NOMO-1 treated with dmso at 0.1 percent for 144 hours (cell line): ENCODE measurements at regions not wholly inside any gene's neighbourhood (a gene's known extent, or its start where the extent isn't known, plus 50 kb on each side); places are given as distances from the start of the nearest gene placed in this dataset.
"Not testable (repeated sequence)": the region's sequence is repeated elsewhere in the genome, so short reads cannot be mapped to it uniquely, and the experiment has no call there.

Experiments used
- DNase-seq: peaks from one replicate; lab custom pipeline; 2025; ENCODE audit not compliant: unreplicated experiment; lab: John Stamatoyannopoulos, UW

GRCh38 chr18:22503803-22504202, 86.1 kb upstream of the CTAGE1 start:
- DNase-seq, result no peak

DNA sequence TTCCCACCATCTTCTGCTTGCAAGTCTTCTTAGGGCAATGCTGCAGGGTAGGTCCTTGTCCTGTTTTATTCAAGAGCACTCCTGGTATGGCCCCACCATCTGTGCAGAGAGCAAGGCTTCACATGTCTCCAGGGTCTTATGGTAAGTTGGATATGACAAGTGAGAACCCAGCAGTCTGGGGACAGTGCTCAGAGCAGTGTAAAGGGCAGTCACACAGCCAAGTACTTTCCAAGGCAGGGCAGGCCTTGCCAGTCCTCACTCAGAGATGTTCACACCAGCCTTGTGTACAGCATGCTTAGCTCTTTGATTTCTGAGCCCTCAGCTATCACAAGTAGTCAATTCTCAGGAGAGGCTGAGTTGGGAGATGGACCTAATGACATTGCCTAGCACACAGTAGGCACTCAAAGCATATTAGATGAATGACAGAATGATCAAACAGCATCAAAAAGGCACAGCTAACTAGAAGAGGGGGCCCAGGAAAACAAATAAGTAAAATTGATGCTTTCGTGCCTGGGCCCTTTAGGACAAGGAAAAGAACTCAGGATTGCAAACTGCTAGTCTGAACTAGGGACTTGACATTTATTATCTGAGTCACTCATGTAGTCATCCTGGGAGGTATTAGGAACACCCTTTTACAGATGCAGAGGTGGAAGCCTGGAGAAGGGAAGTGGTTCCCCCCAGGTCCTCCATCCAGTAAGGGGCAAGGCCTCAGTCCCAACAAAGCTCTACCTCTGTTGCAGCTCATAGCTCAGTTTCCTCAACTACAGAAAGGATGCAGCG, 86.7 kb upstream of the CTAGE1 start:
- DNase-seq, result no peak

GRCh38 chr18:22505141-22505591, 87.5 kb upstream of the CTAGE1 start:
- DNase-seq, result no peak

- no peak for DNase-seq
Measured at GRCh38 chr18:22507055-22507454, 89.3 kb upstream of the CTAGE1 start.

DNA sequence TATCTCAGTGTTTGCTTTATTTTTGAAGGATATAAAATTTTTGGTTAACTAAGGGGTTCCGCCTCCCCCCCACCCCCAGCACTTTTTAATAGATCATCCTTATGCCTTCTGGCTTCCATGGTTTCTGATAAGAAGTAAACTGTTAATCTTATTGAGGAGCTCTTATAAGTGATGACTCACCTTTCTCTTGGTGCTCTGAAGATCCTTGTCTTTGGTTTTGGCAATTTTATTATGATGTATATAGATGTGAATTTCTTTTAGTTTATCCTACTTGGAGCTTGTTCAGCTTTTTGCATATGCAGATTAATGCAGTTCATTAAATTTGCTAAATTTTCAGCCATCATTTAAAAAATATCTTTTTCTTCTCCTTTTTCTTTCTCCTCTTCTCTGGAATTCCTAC, 91.7 kb upstream of the CTAGE1 start:
- DNase-seq, result no peak

GRCh38 chr18:22510697-22511096, 93.0 kb upstream of the CTAGE1 start:
- DNase-seq, result no peak

DNA sequence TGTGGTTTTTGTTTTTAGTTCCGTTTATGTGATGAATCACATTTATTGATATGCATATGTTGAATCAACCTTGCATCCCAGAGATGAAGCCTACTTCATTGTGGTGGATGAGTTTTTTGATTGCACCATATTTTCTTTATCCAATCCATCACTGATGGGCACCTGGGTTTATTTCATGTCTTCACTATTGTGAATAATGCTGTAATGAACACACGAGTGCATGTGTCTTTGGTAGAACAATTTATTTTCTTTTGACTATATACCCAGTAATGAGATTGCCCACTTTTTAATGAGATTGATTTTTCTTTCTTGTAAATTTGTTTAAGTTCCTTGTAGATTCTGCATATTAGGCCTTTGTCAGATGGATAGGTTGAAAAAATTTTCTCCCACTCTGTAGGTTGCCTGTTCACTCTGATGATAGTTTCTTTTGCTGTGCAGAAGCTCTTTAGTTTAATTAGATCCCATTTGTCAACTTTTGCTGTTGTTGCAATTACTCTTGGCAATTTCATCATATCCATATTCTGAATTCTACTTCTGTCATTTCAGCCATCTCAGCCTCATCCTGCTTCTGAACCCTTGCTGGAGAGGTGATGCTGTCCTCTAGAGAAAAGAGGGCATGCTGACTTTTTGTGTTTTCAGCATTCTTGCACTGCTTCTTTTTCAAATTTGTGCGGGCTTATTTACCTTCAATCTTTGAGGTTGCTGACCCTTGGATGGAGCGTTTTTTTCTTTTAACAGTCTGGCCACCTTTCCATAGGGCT, 96.2 kb upstream of the CTAGE1 start:
- no peak for DNase-seq

- DNase-seq, result no peak
Measured at GRCh38 chr18:22514655-22515054, 96.9 kb upstream of the CTAGE1 start.

- DNase-seq, result no peak
Measured at GRCh38 chr18:22515250-22515649, 97.5 kb upstream of the CTAGE1 start.

DNA sequence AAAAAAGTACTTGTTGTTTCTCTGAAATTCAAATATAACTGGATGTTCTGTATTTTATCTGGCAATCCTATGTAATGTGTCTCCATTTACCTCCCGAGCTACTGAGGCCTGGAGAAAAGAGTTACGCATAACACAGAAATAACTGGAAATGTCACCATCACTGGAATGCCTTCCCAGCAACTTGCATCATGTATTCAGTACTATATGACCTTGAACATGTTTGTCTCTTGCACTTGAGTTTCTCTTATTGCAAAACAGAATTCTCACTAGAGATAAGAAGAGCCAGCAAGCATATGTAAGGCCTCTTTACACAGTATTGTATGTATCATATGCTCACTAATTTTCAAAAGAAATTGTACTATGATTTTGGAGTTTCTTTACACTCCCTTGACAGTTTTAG, 99.6 kb upstream of the CTAGE1 start:
- DNase-seq, result no peak

DNA sequence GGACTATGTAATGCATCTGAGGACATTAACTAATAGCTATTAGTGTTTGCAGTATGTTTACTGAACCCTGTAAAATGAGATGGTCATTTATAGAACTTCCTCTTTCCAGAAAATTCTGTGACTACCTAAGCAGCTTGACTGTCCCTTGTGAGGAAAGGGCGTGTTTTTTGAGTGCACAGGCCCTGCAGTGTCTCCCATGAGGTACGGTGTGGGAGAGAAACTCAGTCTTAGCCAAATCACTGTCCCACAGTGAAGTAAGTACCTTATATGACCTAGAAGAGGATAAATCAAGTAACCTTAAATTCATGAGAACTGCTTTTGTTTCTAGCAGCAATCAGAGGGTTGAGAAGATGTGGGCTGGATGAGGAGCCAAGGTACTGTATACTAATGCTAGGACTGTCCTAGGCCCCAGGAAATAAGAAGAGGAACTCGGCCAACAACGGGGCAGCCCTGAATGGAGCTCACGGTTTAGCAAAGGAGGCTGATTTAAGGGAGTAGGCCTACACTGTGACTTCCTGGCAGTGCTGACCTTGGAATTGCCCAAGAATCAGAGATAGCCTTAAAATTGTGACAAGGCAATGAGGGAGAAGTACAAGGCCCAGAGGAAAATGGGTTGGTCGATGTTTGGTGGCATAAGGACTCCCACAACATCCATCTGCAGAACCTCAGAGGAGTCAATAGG, 103.5 kb upstream of the CTAGE1 start:
- DNase-seq, result peak; percentile 8

DNA sequence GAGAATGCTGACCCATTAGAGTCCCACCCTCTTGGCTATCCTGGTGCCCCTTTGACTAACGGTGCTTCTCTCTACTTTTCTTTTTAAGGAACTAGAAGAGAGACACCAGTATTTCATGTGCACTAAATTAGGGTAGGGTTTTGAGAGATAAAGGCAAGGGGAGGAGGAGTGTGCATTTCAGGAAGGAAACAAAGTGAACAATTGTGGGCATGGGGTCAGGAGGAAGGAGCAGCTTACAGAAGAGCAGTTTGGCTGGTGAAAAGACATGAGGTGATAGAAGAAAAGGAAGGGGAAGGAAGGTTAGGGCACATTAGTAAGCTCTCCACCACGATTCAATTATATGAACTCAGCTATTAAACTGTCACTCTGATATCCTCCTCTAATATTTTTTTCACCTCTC, 105.8 kb upstream of the CTAGE1 start:
- DNase-seq, result peak; percentile 85

GRCh38 chr18:22524783-22525182, 107.1 kb upstream of the CTAGE1 start:
- DNase-seq, result no peak

GRCh38 chr18:22525313-22525712, 107.6 kb upstream of the CTAGE1 start:
- DNase-seq, result no peak

- DNase-seq, result no peak
Measured at GRCh38 chr18:22525883-22526282, 108.2 kb upstream of the CTAGE1 start.

GRCh38 chr18:22528291-22528690, 110.6 kb upstream of the CTAGE1 start:
- DNase-seq, result no peak

- DNase-seq, result not testable (repeated sequence)
Measured at GRCh38 chr18:22534706-22535105, 117.0 kb upstream of the CTAGE1 start.

- DNase-seq, result no peak
Measured at GRCh38 chr18:22536558-22536957, 118.8 kb upstream of the CTAGE1 start.

DNA sequence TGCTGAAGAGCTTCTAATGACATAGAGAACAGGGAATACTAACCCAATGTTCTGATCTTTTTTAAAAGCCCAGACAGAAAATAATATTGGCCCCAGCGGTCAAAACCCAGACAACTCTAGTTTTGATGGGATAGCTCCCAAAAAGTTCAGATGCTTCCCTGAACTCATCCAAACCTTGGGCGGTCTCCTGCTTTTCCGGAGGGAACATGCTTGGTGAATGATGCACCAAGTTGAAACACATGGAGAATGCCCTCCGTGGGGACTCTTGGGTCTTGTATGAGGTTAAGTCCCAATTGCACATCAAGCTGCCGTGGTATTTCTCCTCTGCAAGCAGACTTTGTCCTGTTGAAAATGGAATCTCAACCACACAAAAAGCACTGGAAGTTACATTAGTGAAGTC, 120.7 kb upstream of the CTAGE1 start:
- no peak for DNase-seq

DNA sequence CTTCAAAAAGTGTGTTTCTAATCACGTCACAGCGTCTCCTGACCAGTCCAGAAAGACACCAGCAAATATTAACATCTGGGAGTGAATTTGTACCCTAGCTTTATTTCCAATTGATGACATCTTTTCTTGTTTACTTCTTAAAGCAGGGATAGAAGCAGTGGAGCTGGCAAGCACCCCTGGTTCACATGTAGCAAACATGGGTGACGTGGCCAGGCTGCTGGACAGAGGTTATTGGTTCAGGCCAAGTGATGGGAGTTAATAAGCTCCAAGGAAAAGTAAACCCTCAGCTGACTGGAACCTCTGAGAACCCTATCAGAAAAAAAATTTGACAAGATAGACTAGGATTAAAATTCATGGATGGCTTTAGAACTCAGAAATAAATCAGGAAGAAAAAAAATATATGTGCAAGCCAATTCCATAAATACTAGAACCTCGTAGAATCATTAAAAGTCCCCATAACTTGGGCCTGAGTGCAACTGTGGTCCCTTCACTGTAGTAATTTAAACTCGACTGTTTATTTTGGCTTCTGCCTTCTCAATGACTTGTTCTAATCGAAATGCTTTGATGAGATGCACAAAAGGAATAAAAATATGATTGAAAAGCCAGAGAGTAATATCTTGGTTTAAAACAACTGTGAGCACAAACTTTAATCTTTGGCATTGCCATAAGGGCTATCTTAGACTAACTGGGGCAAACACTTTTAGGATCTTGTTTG, 121.5 kb upstream of the CTAGE1 start:
- DNase-seq, result no peak

- no peak for DNase-seq
Measured at GRCh38 chr18:22541232-22541631, 123.5 kb upstream of the CTAGE1 start.
